ENCODE measurements at regions not wholly inside any gene's neighbourhood (a gene's known extent, or its start where the extent isn't known, plus 50 kb on each side); places are given as distances from the start of the nearest gene placed in this dataset.
"Not testable (repeated sequence)": the region's sequence is repeated elsewhere in the genome, so short reads cannot be mapped to it uniquely, and the experiment has no call there.

DNA sequence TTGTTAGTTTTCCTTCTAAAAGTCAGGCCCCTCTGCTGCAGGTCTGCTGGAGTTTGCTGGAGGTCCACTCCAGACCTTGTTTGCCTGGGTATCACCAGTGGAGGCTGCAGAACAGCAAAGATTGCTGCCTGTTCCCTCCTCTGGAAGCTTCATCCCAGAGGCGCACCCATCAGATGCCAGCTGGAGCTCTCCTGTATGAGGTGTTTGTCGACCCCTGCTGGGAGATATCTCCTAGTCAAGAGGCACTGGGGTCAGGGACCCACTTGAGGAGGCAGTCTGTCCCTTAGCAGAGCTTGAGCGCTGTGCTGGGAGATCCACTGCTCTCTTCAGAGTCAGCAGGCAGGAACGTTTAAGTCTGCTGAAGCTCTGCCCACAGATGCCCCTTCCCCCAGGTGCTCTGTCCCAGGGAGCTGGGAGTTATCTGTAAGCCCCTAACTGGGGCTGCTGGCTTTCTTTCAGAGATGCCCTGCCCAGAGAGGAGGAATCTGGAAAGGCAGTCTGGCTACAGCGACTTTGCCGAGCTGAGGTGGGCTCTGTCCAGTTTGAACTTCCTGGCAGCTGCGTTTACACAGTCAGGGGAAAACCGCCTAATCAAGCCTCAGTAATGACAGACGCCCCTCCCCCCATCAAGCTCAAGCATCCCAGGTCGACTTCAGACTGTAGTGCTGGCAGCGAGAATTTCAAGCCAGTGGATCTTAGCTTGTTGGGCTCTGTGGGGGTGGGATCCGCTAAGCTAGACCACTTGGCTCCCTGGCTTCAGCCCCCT lies 49.9 kb upstream of the PGBD5 start:
- H3K36me3 ChIP-seq (replicated peaks in 1 of 2; ENCODE audit: control insufficient read depth in 1 of 2, insufficient read depth in 2 of 2, low read length in 2 of 2); FAIRE-seq; H3K27ac ChIP-seq (ENCODE audit: extremely low read length, insufficient read depth, low read length); CTCF ChIA-PET (ENCODE audit: low intra/inter-chr PET ratio, low total read pairs); H3K9me3 ChIP-seq (ENCODE audit: low read length); H4K20me1 ChIP-seq (ENCODE audit: insufficient read depth, low read length); H3K9ac ChIP-seq (ENCODE audit: insufficient read depth, low read depth, low read length); H2AFZ ChIP-seq (ENCODE audit: low read length); BruUV-seq (replicated peaks); intact Hi-C loops (cut with micrococcal nuclease; ENCODE audit: unreplicated experiment); in situ Hi-C loops (cut with HindIII; ENCODE audit: extremely low pct_ligation_motif_present, low pct_unique_long_range_greater_than_20kb); H3K4me2 ChIP-seq (ENCODE audit: low read depth, low read length); POLR2A ChIA-PET; H3K27me3 ChIP-seq (ENCODE audit: control insufficient read depth in 1 of 2, insufficient read depth in 2 of 2, low read length in 2 of 2); ATAC-seq; H3K4me3 ChIP-seq (replicated peaks in 1 of 3; ENCODE audit: insufficient read depth in 1 of 3, low read depth in 2 of 3, low read length in 3 of 3); H3K4me1 ChIP-seq (ENCODE audit: insufficient read depth, low read length); H3K79me2 ChIP-seq (ENCODE audit: insufficient read depth, low read length); DNase-seq (ENCODE audit: low spot score): not testable (repeated sequence)
- WGBS (ENCODE audit: low lambda C conversion rate) = 51% methylated on average over 2 of the region's 12 CpGs
- TF ChIP-seq, protein P1, sequence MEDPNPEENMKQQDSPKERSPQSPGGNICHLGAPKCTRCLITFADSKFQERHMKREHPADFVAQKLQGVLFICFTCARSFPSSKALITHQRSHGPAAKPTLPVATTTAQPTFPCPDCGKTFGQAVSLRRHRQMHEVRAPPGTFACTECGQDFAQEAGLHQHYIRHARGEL (CRISPR knock-in tag; IDR thresholded peaks at IDR 0.05) = peak; percentile 99
- peak; percentile 41 for TF ChIP-seq STAG1 (CRISPR knock-in tag; IDR thresholded peaks at IDR 0.05)
- TF ChIP-seq, protein P2, sequence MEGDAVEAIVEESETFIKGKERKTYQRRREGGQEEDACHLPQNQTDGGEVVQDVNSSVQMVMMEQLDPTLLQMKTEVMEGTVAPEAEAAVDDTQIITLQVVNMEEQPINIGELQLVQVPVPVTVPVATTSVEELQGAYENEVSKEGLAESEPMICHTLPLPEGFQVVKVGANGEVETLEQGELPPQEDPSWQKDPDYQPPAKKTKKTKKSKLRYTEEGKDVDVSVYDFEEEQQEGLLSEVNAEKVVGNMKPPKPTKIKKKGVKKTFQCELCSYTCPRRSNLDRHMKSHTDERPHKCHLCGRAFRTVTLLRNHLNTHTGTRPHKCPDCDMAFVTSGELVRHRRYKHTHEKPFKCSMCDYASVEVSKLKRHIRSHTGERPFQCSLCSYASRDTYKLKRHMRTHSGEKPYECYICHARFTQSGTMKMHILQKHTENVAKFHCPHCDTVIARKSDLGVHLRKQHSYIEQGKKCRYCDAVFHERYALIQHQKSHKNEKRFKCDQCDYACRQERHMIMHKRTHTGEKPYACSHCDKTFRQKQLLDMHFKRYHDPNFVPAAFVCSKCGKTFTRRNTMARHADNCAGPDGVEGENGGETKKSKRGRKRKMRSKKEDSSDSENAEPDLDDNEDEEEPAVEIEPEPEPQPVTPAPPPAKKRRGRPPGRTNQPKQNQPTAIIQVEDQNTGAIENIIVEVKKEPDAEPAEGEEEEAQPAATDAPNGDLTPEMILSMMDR (CRISPR knock-in tag; IDR thresholded peaks at IDR 0.05) = peak; percentile 42

All from HepG2 (cell line).